MCF 10A (cell line): ENCODE measurements at regions not wholly inside any gene's neighbourhood (a gene's known extent, or its start where the extent isn't known, plus 50 kb on each side); places are given as distances from the start of the nearest gene placed in this dataset.

Experiments
- BruUV-seq: library from RNA; stranded (reverse); fragments of 400-500 nt; replicated peaks from 2 replicates; lab custom pipeline; 2021; lab: Mats Ljungman, UMichigan
- CTCF ChIA-PET: fragments of 300-600 bp; sonication (Branson Sonifier 250); formaldehyde crosslinking; extraction: SDS; loops from one replicate; lab custom pipeline; 2021; ENCODE audit warnings: antibody characterized with exemption, inconsistent platforms; lab: Yijun Ruan, JAX
- POLR2A ChIA-PET: fragments of 300-600, 350-650 bp; sonication (Branson Sonifier 250); formaldehyde crosslinking; extraction: SDS; loops from one replicate; lab custom pipeline; 2020; ENCODE audit warnings: antibody characterized with exemption, inconsistent platforms; lab: Yijun Ruan, JAX
- DNase-seq: peaks from one replicate; pipeline ENCODE4 v3.0.0-alpha.2; 2018; ENCODE audit not compliant: unreplicated experiment
- H3K27ac Mint-ChIP-seq: one replicate; pipeline ENCODE4 v1.8.0; 2022; ENCODE audit warnings: mild to moderate bottlenecking, low read depth, mixed read lengths; ENCODE audit not compliant: unreplicated experiment
- H3K27me3 Mint-ChIP-seq: one replicate; pipeline ENCODE4 v1.8.0; 2022; ENCODE audit warnings: mixed read lengths; ENCODE audit not compliant: insufficient read depth, unreplicated experiment
- H3K36me3 Mint-ChIP-seq: one replicate; pipeline ENCODE4 v1.8.0; 2022; ENCODE audit warnings: mild to moderate bottlenecking, moderate library complexity, mixed read lengths; ENCODE audit not compliant: insufficient read depth, unreplicated experiment
- H3K4me1 Mint-ChIP-seq: one replicate; pipeline ENCODE4 v1.8.0; 2022; ENCODE audit warnings: mixed read lengths; ENCODE audit not compliant: insufficient read depth, unreplicated experiment
- H3K4me3 Mint-ChIP-seq: one replicate; pipeline ENCODE4 v1.8.0; 2022; ENCODE audit warnings: mild to moderate bottlenecking, moderate library complexity, mixed read lengths; ENCODE audit not compliant: unreplicated experiment
- H3K9me3 Mint-ChIP-seq: one replicate; pipeline ENCODE4 v1.8.0; 2022; ENCODE audit warnings: mixed read lengths; ENCODE audit not compliant: unreplicated experiment
- intact Hi-C: fragments of 100-400 bp; cut with micrococcal nuclease; formaldehyde crosslinking; loops from 2 replicates; pipeline ENCODE4 v1.14.1; 2022
- TF ChIP-seq, protein P1 (sequence below): fragments of 200-600 bp; IDR thresholded peaks from one replicate; pipeline ENCODE4 v1.8.0; 2022; ENCODE audit warnings: antibody characterized with exemption, mild to moderate bottlenecking; ENCODE audit not compliant: unreplicated experiment

DNA sequence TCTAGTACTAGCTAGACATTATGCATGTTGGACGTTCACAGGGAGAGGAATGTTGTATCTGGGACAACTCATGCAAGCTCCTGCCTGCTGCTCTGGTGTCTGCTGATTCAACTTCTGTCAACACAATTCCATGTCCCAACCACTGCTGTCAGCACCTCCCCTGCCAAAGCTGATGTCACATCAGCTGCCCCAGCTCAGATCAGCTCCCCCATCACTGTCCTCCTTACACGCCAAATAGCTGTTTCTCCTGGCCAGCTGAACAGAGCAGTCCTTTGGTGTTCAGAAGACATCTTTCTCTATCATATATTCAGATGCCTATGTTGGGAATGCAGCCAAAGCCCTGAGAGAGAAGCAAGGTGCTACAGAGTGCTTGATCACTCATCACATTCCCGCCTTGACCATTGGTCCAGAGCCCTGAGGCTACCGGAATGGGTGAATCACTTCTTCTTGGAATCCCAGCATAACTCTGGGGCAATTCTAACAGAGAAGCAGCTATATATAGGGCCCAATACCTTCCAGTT, 223.3 kb downstream of the SEC61B start:
- TF ChIP-seq, protein P1, sequence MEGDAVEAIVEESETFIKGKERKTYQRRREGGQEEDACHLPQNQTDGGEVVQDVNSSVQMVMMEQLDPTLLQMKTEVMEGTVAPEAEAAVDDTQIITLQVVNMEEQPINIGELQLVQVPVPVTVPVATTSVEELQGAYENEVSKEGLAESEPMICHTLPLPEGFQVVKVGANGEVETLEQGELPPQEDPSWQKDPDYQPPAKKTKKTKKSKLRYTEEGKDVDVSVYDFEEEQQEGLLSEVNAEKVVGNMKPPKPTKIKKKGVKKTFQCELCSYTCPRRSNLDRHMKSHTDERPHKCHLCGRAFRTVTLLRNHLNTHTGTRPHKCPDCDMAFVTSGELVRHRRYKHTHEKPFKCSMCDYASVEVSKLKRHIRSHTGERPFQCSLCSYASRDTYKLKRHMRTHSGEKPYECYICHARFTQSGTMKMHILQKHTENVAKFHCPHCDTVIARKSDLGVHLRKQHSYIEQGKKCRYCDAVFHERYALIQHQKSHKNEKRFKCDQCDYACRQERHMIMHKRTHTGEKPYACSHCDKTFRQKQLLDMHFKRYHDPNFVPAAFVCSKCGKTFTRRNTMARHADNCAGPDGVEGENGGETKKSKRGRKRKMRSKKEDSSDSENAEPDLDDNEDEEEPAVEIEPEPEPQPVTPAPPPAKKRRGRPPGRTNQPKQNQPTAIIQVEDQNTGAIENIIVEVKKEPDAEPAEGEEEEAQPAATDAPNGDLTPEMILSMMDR, result no peak
- no peak overlapping the region for H3K27ac Mint-ChIP-seq
- intact Hi-C loops, result no loop called here
- peak; percentile 97 for DNase-seq
- no TSS peak for BruUV-seq
- POLR2A ChIA-PET, result interaction anchor here (1.2 to 1.5 kb wide), 4 partner anchors 12 to 374 kb away, joined by 3 to 4 read pairs (median 4); no protein-coding TSS in a partner anchor
- peaks cover 9% of the 10 kb centered on the region for H3K4me1 Mint-ChIP-seq
- no peaks in the 10 kb centered on the region for H3K9me3 Mint-ChIP-seq
- H3K4me3 Mint-ChIP-seq, result no peak overlapping the region
- H3K27me3 Mint-ChIP-seq, result peaks cover 8% of the 10 kb centered on the region
- no peaks in the 10 kb centered on the region for H3K36me3 Mint-ChIP-seq
- CTCF ChIA-PET, result interaction anchor here (0.6 to 1.4 kb wide), 6 partner anchors 17 to 248 kb away, joined by 3 to 4 read pairs (median 3); no protein-coding TSS in a partner anchor

DNA sequence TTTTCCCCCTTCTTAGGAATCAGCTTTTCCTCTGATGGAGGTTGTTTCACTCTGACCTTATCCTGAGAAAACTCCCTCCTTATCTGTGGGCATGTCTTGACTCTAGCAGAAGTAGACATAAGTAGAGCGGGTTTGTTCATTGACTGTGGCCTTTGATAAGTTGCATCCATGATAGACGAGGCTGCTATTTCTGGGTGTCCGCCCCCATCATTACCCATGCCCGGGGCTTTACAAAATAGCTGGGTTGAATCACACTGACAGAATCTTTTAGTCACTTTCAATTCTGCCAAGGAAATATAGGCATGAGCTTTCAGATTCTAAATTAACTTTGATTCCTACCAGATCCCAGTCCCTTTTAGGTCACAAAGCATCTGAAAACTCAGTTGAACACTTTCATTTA, 223.8 kb downstream of the SEC61B start:
- ChIA-PET CTCF (interaction anchor here (0.7 to 1.4 kb wide), 6 partner anchors 16 to 262 kb away, joined by 3 to 5 read pairs (median 3); no protein-coding TSS in a partner anchor), POLR2A (interaction anchor here (1.2 to 1.5 kb wide), 4 partner anchors 12 to 373 kb away, joined by 3 to 4 read pairs (median 4); no protein-coding TSS in a partner anchor)
- Mint-ChIP-seq H3K4me1 (peaks cover 9% of the 10 kb centered on the region), H3K27ac (no peak overlapping the region), H3K36me3 (no peaks in the 10 kb centered on the region), H3K27me3 (peaks cover 11% of the 10 kb centered on the region), H3K4me3 (no peak overlapping the region), H3K9me3 (no peaks in the 10 kb centered on the region)
- intact Hi-C loops, result no loop called here
- DNase-seq, result peak; percentile 42
- BruUV-seq, result no TSS peak
- TF ChIP-seq, protein P1, result no peak

DNA sequence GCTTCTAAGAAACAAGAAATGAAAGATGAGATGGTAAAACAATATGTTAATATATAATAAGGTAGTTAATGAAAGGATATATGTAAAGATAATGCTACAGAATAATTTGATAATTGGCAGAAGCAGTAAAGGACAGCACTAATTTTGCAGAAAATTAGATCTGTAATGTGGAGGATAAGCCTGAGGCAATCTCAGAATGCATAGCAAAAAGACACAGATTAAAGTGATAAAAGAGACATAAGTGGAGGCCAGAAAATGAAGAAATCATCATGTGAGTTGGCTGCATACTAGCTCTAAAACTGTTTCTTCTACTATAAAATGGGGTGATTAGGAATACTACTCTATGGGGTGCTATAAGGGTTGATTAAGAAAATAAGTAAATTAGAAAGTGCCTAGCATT, 225.9 kb downstream of the SEC61B start:
- H3K9me3 Mint-ChIP-seq, result no peaks in the 10 kb centered on the region

DNA sequence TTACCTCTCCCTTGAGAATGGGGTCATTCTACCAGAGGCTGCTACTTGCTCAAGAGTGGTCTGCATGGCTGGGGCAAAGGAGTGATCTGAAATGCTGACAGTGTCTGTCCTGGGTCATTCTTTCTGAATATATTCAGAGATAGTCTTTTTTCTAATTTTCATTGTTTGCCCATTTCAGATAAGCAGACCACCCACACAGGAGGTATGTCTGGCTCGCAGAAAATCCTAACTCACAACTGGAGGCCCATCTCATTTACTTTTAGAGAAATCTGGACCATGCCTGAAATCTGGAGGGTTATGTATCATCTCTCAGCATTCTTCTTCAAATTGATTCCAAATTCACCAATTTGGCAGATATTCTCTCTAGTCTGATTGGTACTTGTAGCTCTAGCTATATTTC, 227.6 kb downstream of the SEC61B start:
- H3K9me3 Mint-ChIP-seq, result no peaks in the 10 kb centered on the region
- TF ChIP-seq, protein P1, result no peak
- no peak for DNase-seq
- peaks cover 9% of the 10 kb centered on the region for H3K4me1 Mint-ChIP-seq
- ChIA-PET POLR2A (no interaction called here), CTCF (interaction anchor here (1.1 kb wide), 1 partner anchor 10 kb away, joined by 3 read pairs; no protein-coding TSS in a partner anchor)
- H3K4me3 Mint-ChIP-seq, result no peak overlapping the region
- H3K27ac Mint-ChIP-seq, result no peak overlapping the region
- intact Hi-C loops, result no loop called here
- H3K27me3 Mint-ChIP-seq, result peaks cover 11% of the 10 kb centered on the region
- no peaks in the 10 kb centered on the region for H3K36me3 Mint-ChIP-seq
- BruUV-seq, result no TSS peak

More for the DNA sequence above, 225.9 kb downstream of the SEC61B start:
- TF ChIP-seq, protein P1, result no peak
- Mint-ChIP-seq H3K4me3 (no peak overlapping the region), H3K36me3 (no peaks in the 10 kb centered on the region), H3K27me3 (peaks cover 11% of the 10 kb centered on the region), H3K4me1 (peaks cover 9% of the 10 kb centered on the region), H3K27ac (no peak overlapping the region)
- CTCF ChIA-PET, result no interaction called here
- POLR2A ChIA-PET, result no interaction called here
- intact Hi-C loops, result no loop called here
- no TSS peak for BruUV-seq
- DNase-seq, result no peak
